Spleen (tissue), 11 donors: ENCODE measurements at regions not wholly inside any gene's neighbourhood (a gene's known extent, or its start where the extent isn't known, plus 50 kb on each side); places are given as distances from the start of the nearest gene placed in this dataset.

ENCODE experiments used
- DNase-seq: peaks from one replicate; pipeline ENCODE4 v3.0.0-alpha.2; 2020
- H3K27ac ChIP-seq, 8 donors: fragments of 200-600 bp; sonication (generic) in 7 of 8; 1 replicate in 4 of 8; 2 replicates in 4 of 8; pipeline versions ENCODE4 v1.5.0 to v1.8.0; 2016 to 2021; ENCODE audit warnings: inconsistent platforms in 4 of 8, mild to moderate bottlenecking in 4 of 8, moderate library complexity in 1 of 8
- H3K27me3 ChIP-seq, 7 donors: fragments of 200-600 bp; sonication (generic) in 6 of 7; replicated peaks in 1 of 7; 1 replicate in 4 of 7; 2 replicates in 3 of 7; pipeline versions ENCODE4 v1.5.0 to v1.8.0; 2016 to 2021; ENCODE audit warnings: inconsistent platforms in 3 of 7, mild to moderate bottlenecking in 1 of 7
- H3K36me3 ChIP-seq, 6 donors: fragments of 200-600 bp; sonication (generic) in 5 of 6; 1 replicate in 4 of 6; 2 replicates in 2 of 6; pipeline versions ENCODE4 v1.5.0 to v1.8.0; 2016 to 2021; ENCODE audit warnings: inconsistent platforms in 2 of 6
- H3K4me1 ChIP-seq, 6 donors: fragments of 200-600 bp; sonication (generic) in 5 of 6; 1 replicate in 3 of 6; 2 replicates in 3 of 6; pipeline versions ENCODE4 v1.5.0 to v1.8.0; 2016 to 2021; ENCODE audit warnings: inconsistent platforms in 3 of 6
- H3K4me3 ChIP-seq, 8 donors: fragments of 200-600 bp; sonication (generic) in 7 of 8; 1 replicate in 4 of 8; 2 replicates in 4 of 8; pipeline versions ENCODE4 v1.5.0 to v1.8.0; 2016 to 2021; ENCODE audit warnings: inconsistent platforms in 4 of 8, mild to moderate bottlenecking in 4 of 8, moderate library complexity in 2 of 8
- H3K9me3 ChIP-seq, 8 donors: fragments of 200-600 bp; sonication (generic) in 7 of 8; 1 replicate in 4 of 8; 2 replicates in 4 of 8; pipeline versions ENCODE4 v1.5.0 to v1.8.0; 2016 to 2021; ENCODE audit warnings: inconsistent platforms in 4 of 8
- CTCF ChIP-seq, 11 experiments: fragments of 200-600 bp in 7 of 11; fragments of 450-650 bp in 4 of 11; sonication (generic) in 4 of 11; IDR thresholded peaks in 8 of 11; conservative IDR thresholded peaks in 3 of 11; 1 replicate in 7 of 11; 2 replicates in 4 of 11; pipeline versions ENCODE4 v1.4.0 to v1.8.0; 2016 to 2021; ENCODE audit warnings: antibody characterized with exemption in 11 of 11, inconsistent platforms in 4 of 11, mild to moderate bottlenecking in 1 of 11
- POLR2A ChIP-seq, 3 donors: fragments of 450-650 bp; IDR thresholded peaks; one replicate each; pipeline ENCODE4 v1.5.1; 2017; ENCODE audit warnings: antibody characterized with exemption in 3 of 3, mild to moderate bottlenecking in 1 of 3
- POLR2AphosphoS5 ChIP-seq, 3 donors: sonication (generic); formaldehyde crosslinking; IDR thresholded peaks; one replicate each; pipeline ENCODE4 v1.5.1; 2017; ENCODE audit warnings: antibody characterized with exemption in 3 of 3
- WGBS, 5 donors: extraction: QIAGEN DNeasy Blood & Tissue Kit in 3 of 5; methylation state at CpG; one replicate each; pipeline versions ENCODE4 v1.1.5 to v1.1.7; 2013 to 2018; 5-methylcytosine and 5-hydroxymethylcytosine counted together
- intact Hi-C: fragments of 100-400 bp; cut with DNase I; formaldehyde crosslinking; loops from one replicate; pipeline ENCODE4 v1.15.0; 2023; ENCODE audit warnings: low total_unique reads
- donor health status: healthy with polysubstance abuse.
- donor health status: DM: no; HTN: no; CAD: no; lungs with moderate emphysema.
- donor health status: DM: no; HTN: no; CAD: no.
- donor health status: Bipolar disorder and iron deficiency.
- donor health status: healthy.
- donor health status: DM: no; HTN: no; CAD: no.
- donor health status: DM: yes; HTN: yes; CAD: no.

GRCh38 chr10:31678575-31679516 lies 249.8 kb downstream of the ARHGAP12 start:
- Histone ChIP-seq H3K27ac (no peak overlapping the region), H3K9me3 (peaks cover 7 to 56% (median 44%) of the 10 kb centered on the region in 8 donors), H3K4me3 (no peak overlapping the region), H3K27me3 (no peaks in the 10 kb centered on the region), H3K4me1 (no peaks in the 10 kb centered on the region), H3K36me3 (no peaks in the 10 kb centered on the region)
- DNase-seq, result no peak
- TF ChIP-seq CTCF (IDR thresholded peaks at IDR 0.05 in 8 of 11, conservative IDR thresholded peaks at IDR 0.05 in 3 of 11) (no peak), POLR2AphosphoS5 (IDR thresholded peaks at IDR 0.05) (no peak), POLR2A (IDR thresholded peaks at IDR 0.05) (no peak)
- intact Hi-C loops, result no loop called here
- 78 to 92% (median 90%) methylated on average over 20 of the region's 20 CpGs for WGBS, 5 donors

GRCh38 chr10:31678139-31678536 lies 250.5 kb downstream of the ARHGAP12 start:
- H3K4me3 ChIP-seq, result no peak overlapping the region
- peaks cover 5 to 51% (median 38%) of the 10 kb centered on the region in 8 donors for H3K9me3 ChIP-seq
- no peak for DNase-seq
- no peaks in the 10 kb centered on the region for H3K27me3 ChIP-seq
- intact Hi-C loops, result no loop called here
- no peaks in the 10 kb centered on the region for H3K4me1 ChIP-seq
- no peaks in the 10 kb centered on the region for H3K36me3 ChIP-seq
- 80 to 94% (median 91%) methylated on average over 12 of the region's 12 CpGs for WGBS, 5 donors
- TF ChIP-seq POLR2AphosphoS5 (IDR thresholded peaks at IDR 0.05) (no peak), POLR2A (IDR thresholded peaks at IDR 0.05) (no peak), CTCF (IDR thresholded peaks at IDR 0.05 in 8 of 11, conservative IDR thresholded peaks at IDR 0.05 in 3 of 11) (no peak)
- H3K27ac ChIP-seq, result no peak overlapping the region

- intact Hi-C loops, result no loop called here
- H3K4me1 ChIP-seq, result no peaks in the 10 kb centered on the region
- DNase-seq, result no peak
- H3K9me3 ChIP-seq, result peaks cover 0 to 48% (median 33%) of the 10 kb centered on the region in 8 donors
- no peak for TF ChIP-seq POLR2A (IDR thresholded peaks at IDR 0.05)
- no peak for TF ChIP-seq CTCF (IDR thresholded peaks at IDR 0.05 in 8 of 11, conservative IDR thresholded peaks at IDR 0.05 in 3 of 11)
- no peak for TF ChIP-seq POLR2AphosphoS5 (IDR thresholded peaks at IDR 0.05)
- H3K27ac ChIP-seq, result no peak overlapping the region
- 89 to 94% (median 90%) methylated on average over 14 to 16 of the region's 16 CpGs for WGBS, 5 donors
- no peaks in the 10 kb centered on the region for H3K36me3 ChIP-seq
- no peaks in the 10 kb centered on the region for H3K27me3 ChIP-seq
- H3K4me3 ChIP-seq, result no peak overlapping the region
Measured at GRCh38 chr10:31677195-31678138, 251.2 kb downstream of the ARHGAP12 start.
